Gastroesophageal sphincter (tissue), 4 donors: ENCODE measurements at regions not wholly inside any gene's neighbourhood (a gene's known extent, or its start where the extent isn't known, plus 50 kb on each side); places are given as distances from the start of the nearest gene placed in this dataset.

ENCODE experiments used
- ATAC-seq: fragments of 150-250 bp; one replicate; pipeline ENCODE4 v1.9.1; 2016; ENCODE audit warnings: mild to moderate bottlenecking, moderate library complexity
- H3K27ac ChIP-seq, 4 donors: fragments of 200-600 bp; sonication (generic) in 3 of 4; 1 replicate in 3 of 4; 2 replicates in 1 of 4; pipeline ENCODE4 v1.5.1; 2016 to 2019
- H3K27me3 ChIP-seq: fragments of 200-600 bp; sonication (generic); one replicate; pipeline ENCODE4 v1.5.1; 2019
- H3K36me3 ChIP-seq, 2 donors: fragments of 200-600 bp; sonication (generic); one replicate each; pipeline ENCODE4 v1.5.1; 2019; ENCODE audit warnings: control low read depth in 1 of 2
- H3K4me1 ChIP-seq, 3 donors: fragments of 200-600 bp; sonication (generic); 1 replicate in 2 of 3; 2 replicates in 1 of 3; pipeline ENCODE4 v1.5.1; 2016 to 2019; ENCODE audit warnings: control low read depth in 2 of 3
- H3K4me3 ChIP-seq, 2 donors: fragments of 200-600 bp; sonication (generic); one replicate each; pipeline ENCODE4 v1.5.1; 2019; ENCODE audit warnings: mild to moderate bottlenecking in 1 of 2, moderate library complexity in 1 of 2
- H3K9me3 ChIP-seq, 3 donors: fragments of 200-600 bp; sonication (generic); one replicate each; pipeline ENCODE4 v1.5.1; 2017 to 2019; ENCODE audit warnings: control low read depth in 2 of 3
- CTCF ChIP-seq, 4 experiments: fragments of 200-600 bp in 2 of 4; fragments of 450-650 bp in 2 of 4; sonication (generic) in 1 of 4; IDR thresholded peaks; one replicate each; pipeline ENCODE4 v1.5.1; 2017 to 2019; ENCODE audit warnings: antibody characterized with exemption in 4 of 4, mild to moderate bottlenecking in 2 of 4, moderate library complexity in 2 of 4
- EP300 ChIP-seq: sonication (generic); formaldehyde crosslinking; IDR thresholded peaks from one replicate; pipeline ENCODE4 v1.6.1; 2017; ENCODE audit warnings: antibody characterized with exemption, mild to moderate bottlenecking
- POLR2A ChIP-seq, 2 donors: fragments of 450-650 bp; IDR thresholded peaks; one replicate each; pipeline ENCODE4 v1.6.1; 2017; ENCODE audit warnings: antibody characterized with exemption in 2 of 2, mild to moderate bottlenecking in 2 of 2, moderate library complexity in 1 of 2
- POLR2AphosphoS5 ChIP-seq: sonication (generic); formaldehyde crosslinking; IDR thresholded peaks from one replicate; pipeline ENCODE4 v1.6.1; 2017; ENCODE audit warnings: antibody characterized with exemption
- WGBS, 2 donors: methylation state at CpG; one replicate each; pipeline ENCODE4 v1.1.5; 2018; ENCODE audit warnings: low coverage in 1 of 2; 5-methylcytosine and 5-hydroxymethylcytosine counted together

GRCh38 chr15:62485170-62485720, 320.2 kb upstream of the C2CD4B start:
- ATAC-seq: no peak
- H3K9me3 ChIP-seq: no peaks in the 10 kb centered on the region
- no peak overlapping the region for H3K27ac ChIP-seq
- no peaks in the 10 kb centered on the region for H3K36me3 ChIP-seq
- no peak for TF ChIP-seq CTCF (IDR thresholded peaks at IDR 0.05)
- TF ChIP-seq POLR2A (IDR thresholded peaks at IDR 0.05): no peak
- TF ChIP-seq POLR2AphosphoS5: no peak
- TF ChIP-seq EP300: no peak
- 97% methylated on average over 4 to 6 of the region's 6 CpGs for WGBS, 2 donors
- no peak overlapping the region for H3K4me3 ChIP-seq
- peaks cover 0 to 19% (median 0%) of the 10 kb centered on the region in 3 donors for H3K4me1 ChIP-seq
- H3K27me3 ChIP-seq: no peaks in the 10 kb centered on the region

GRCh38 chr15:62486041-62486440, 321.0 kb upstream of the C2CD4B start:
- H3K4me1 ChIP-seq: peaks cover 0 to 19% (median 0%) of the 10 kb centered on the region in 3 donors
- 88 to 100% methylated on average over 1 of the region's 1 CpG for WGBS, 2 donors
- no peak overlapping the region for H3K4me3 ChIP-seq
- H3K36me3 ChIP-seq: no peaks in the 10 kb centered on the region
- TF ChIP-seq POLR2A (IDR thresholded peaks at IDR 0.05) (no peak), EP300 (no peak), CTCF (IDR thresholded peaks at IDR 0.05) (no peak), POLR2AphosphoS5 (no peak)
- H3K27ac ChIP-seq: no peak overlapping the region
- no peak for ATAC-seq
- no peaks in the 10 kb centered on the region for H3K27me3 ChIP-seq
- no peaks in the 10 kb centered on the region for H3K9me3 ChIP-seq

DNA sequence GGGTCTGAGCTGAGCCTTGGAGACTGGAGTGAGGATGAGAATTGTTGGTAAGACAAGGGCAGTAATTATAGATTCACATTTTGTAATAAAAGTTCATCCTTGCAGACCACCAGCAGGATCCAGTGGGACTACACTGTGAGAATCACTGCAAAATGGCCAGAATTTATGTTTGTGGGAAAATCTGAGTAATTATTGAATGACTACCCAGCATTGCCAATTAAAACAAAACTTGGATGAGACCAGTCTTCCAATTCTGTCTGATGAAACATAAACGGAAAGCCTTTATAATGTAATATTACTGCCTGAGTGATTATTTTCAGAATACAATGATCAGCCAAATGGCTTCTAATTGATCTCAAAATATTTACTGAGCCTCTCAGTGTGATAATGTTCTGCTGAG, 323.3 kb upstream of the C2CD4B start:
- Histone ChIP-seq H3K4me3 (no peak overlapping the region), H3K27me3 (no peaks in the 10 kb centered on the region), H3K9me3 (no peaks in the 10 kb centered on the region), H3K4me1 (peaks cover 0 to 10% (median 0%) of the 10 kb centered on the region in 3 donors), H3K27ac (no peak overlapping the region), H3K36me3 (no peaks in the 10 kb centered on the region)
- TF ChIP-seq EP300 (no peak), POLR2A (IDR thresholded peaks at IDR 0.05) (no peak), CTCF (IDR thresholded peaks at IDR 0.05) (no peak), POLR2AphosphoS5 (no peak)
- 40 to 71% methylated on average over 1 of the region's 1 CpG for WGBS, 2 donors
- no peak for ATAC-seq

DNA sequence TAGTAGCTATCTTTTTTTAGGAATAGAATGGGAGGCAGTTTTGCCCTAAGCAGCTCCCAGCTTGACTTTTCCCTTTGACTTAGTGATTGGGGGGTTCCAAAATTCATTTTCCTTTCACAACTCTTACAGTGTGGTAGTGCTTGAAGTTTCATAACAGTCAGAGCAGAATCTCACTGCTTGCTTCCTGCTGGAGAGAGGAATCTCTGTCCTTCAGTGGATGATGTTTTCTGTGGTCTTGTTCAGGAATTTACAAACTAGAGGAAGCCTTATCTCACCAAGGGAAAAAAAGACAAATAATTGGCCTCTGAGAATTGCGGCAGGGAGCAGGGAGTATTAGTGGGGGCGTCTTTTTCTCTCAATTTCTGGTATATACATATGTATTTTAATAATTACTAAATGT, 326.6 kb upstream of the C2CD4B start:
- ATAC-seq: no peak
- Histone ChIP-seq H3K36me3 (no peaks in the 10 kb centered on the region), H3K9me3 (no peaks in the 10 kb centered on the region), H3K4me1 (peaks cover 0 to 12% (median 8%) of the 10 kb centered on the region in 3 donors), H3K4me3 (no peak overlapping the region), H3K27ac (no peak overlapping the region), H3K27me3 (no peaks in the 10 kb centered on the region)
- 73 to 100% methylated on average over 2 of the region's 2 CpGs for WGBS, 2 donors
- no peak for TF ChIP-seq POLR2AphosphoS5

DNA sequence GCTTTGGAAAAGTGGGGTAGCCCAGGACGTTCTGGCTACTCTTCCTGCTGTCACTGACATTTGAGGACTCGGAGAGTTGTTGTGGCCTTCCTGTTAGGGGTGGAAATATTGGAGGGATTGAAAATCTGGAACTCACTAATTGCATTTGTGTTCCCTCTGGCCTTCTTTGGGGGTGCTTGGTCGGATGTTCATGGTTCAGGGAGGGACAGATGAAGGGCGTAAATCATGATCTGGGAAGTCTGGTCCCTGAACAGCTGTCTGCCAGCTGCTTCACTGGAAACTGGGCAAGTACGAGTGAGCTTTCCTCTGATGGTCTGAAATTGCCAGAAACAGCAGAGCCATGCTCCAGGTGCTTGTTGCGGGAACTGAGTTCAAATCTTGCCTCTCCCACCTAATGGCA, 327.8 kb upstream of the C2CD4B start:
- Histone ChIP-seq H3K36me3 (no peaks in the 10 kb centered on the region), H3K27ac (no peak overlapping the region), H3K9me3 (no peaks in the 10 kb centered on the region), H3K4me1 (peaks cover 0 to 12% (median 8%) of the 10 kb centered on the region in 3 donors), H3K27me3 (no peaks in the 10 kb centered on the region), H3K4me3 (no peak overlapping the region)
- ATAC-seq: no peak
- WGBS, 2 donors: 67% methylated on average over 6 of the region's 6 CpGs; no CpG with 5 or more reads in 1 of the 2 donors
- no peak for TF ChIP-seq CTCF (IDR thresholded peaks at IDR 0.05)
- TF ChIP-seq POLR2AphosphoS5: peak; percentile 18
